GM23338 (cell line): ENCODE measurements at regions not wholly inside any gene's neighbourhood (a gene's known extent, or its start where the extent isn't known, plus 50 kb on each side); places are given as distances from the start of the nearest gene placed in this dataset.

ENCODE experiments used
- ATAC-seq: fragments of 200-7000 bp; cut with Tn5 transposase; 3 replicates; pipeline ENCODE4 v1.9.1; 2020
- DNase-seq: peaks from one replicate; pipeline ENCODE4 v3.0.0-alpha.2; 2015; ENCODE audit warnings: low spot score
- H2AFZ ChIP-seq: fragments of 200-600 bp; sonication (generic); 2 replicates; pipeline ENCODE4 v1.8.0; 2016; ENCODE audit warnings: antibody characterized with exemption, mild to moderate bottlenecking, moderate library complexity
- H3F3A ChIP-seq: fragments of 200-600 bp; sonication (generic); replicated peaks from 2 replicates; pipeline ENCODE4 v1.8.0; 2017; ENCODE audit warnings: antibody characterized with exemption, mixed run types, low read depth
- H3K27ac ChIP-seq: fragments of 200-600 bp; sonication (generic); 2 replicates; pipeline ENCODE4 v1.6.1; 2016; ENCODE audit warnings: low read depth
- H3K27me3 ChIP-seq: fragments of 200-600 bp; sonication (generic); 2 replicates; pipeline ENCODE4 v1.8.0; 2016; ENCODE audit warnings: mild to moderate bottlenecking, mixed run types, moderate library complexity; ENCODE audit not compliant: insufficient read depth
- H3K36me3 ChIP-seq: fragments of 200-600 bp; sonication (generic); 2 replicates; pipeline ENCODE4 v1.8.0; 2016; ENCODE audit warnings: mild to moderate bottlenecking; ENCODE audit not compliant: insufficient read depth
- H3K4me1 ChIP-seq: fragments of 200-600 bp; sonication (generic); 2 replicates; pipeline ENCODE4 v1.8.0; 2016; ENCODE audit warnings: mild to moderate bottlenecking, moderate library complexity; ENCODE audit not compliant: insufficient read depth
- H3K4me2 ChIP-seq: fragments of 200-600 bp; sonication (generic); 2 replicates; pipeline ENCODE4 v1.7.1; 2017; ENCODE audit warnings: mixed run types
- H3K4me3 ChIP-seq: fragments of 200-600 bp; sonication (generic); 2 replicates; pipeline ENCODE4 v1.6.1; 2016; ENCODE audit warnings: mixed run types
- H3K79me2 ChIP-seq: fragments of 200-600 bp; sonication (generic); replicated peaks from 2 replicates; pipeline ENCODE4 v1.8.0; 2017; ENCODE audit warnings: mild to moderate bottlenecking; ENCODE audit not compliant: insufficient read depth
- H3K9me2 ChIP-seq: fragments of 200-600 bp; sonication (generic); 2 replicates; pipeline ENCODE4 v1.8.0; 2017; ENCODE audit not compliant: insufficient read depth
- H4K20me1 ChIP-seq: fragments of 200-600 bp; sonication (generic); replicated peaks from 2 replicates; pipeline ENCODE4 v1.8.0; 2017; ENCODE audit warnings: mild to moderate bottlenecking; ENCODE audit not compliant: insufficient read depth
- H3K27ac Mint-ChIP-seq: 2 replicates; pipeline ENCODE4 v1.8.0; 2020; ENCODE audit warnings: inconsistent platforms, mild to moderate bottlenecking, moderate library complexity, mixed read lengths
- H3K27me3 Mint-ChIP-seq: 3 replicates; pipeline ENCODE4 v1.8.0; 2022; ENCODE audit warnings: low read depth, mild to moderate bottlenecking, moderate library complexity, mixed read lengths, inconsistent platforms; ENCODE audit not compliant: insufficient read depth, poor library complexity
- H3K36me3 Mint-ChIP-seq: 3 replicates; pipeline ENCODE4 v1.8.0; 2021; ENCODE audit warnings: low read depth, mild to moderate bottlenecking, inconsistent platforms, moderate library complexity, mixed read lengths
- H3K4me1 Mint-ChIP-seq: 3 replicates; pipeline ENCODE4 v1.8.0; 2020; ENCODE audit warnings: mild to moderate bottlenecking, inconsistent platforms, mixed read lengths
- H3K4me3 Mint-ChIP-seq: 3 replicates; pipeline ENCODE4 v1.8.0; 2021; ENCODE audit warnings: moderate library complexity, mild to moderate bottlenecking, inconsistent platforms, mixed read lengths
- H3K9me3 Mint-ChIP-seq: 3 replicates; pipeline ENCODE4 v1.8.0; 2020; ENCODE audit warnings: moderate library complexity, mild to moderate bottlenecking, inconsistent platforms, mixed read lengths
- CREB1 ChIP-seq: fragments of 250-450 bp; sonication (Bioruptor Pico); IDR thresholded peaks from 2 replicates; pipeline ENCODE4 v1.5.0; 2020; ENCODE audit warnings: low read depth, mild to moderate bottlenecking, moderate library complexity
- CTCF ChIP-seq, 2 experiments: fragments of 200-600 bp in 1 of 2; sonication (generic) in 1 of 2; conservative IDR thresholded peaks; 2 replicates each; pipeline versions ENCODE4 v1.5.1 to v1.6.1; 2016 to 2017; ENCODE audit warnings: antibody characterized with exemption in 2 of 2, low read depth in 2 of 2, mild to moderate bottlenecking in 2 of 2, moderate library complexity in 1 of 2
- EZH2phosphoT487 ChIP-seq: fragments of 200-600 bp; sonication (generic); IDR thresholded peaks from one replicate; pipeline ENCODE4 v1.8.1; 2018; ENCODE audit warnings: antibody characterized with exemption; ENCODE audit not compliant: unreplicated experiment
- JUNB ChIP-seq: IDR thresholded peaks from one replicate; pipeline ENCODE4 v1.6.1; 2016; ENCODE audit warnings: antibody characterized with exemption; ENCODE audit not compliant: unreplicated experiment
- NANOG ChIP-seq: IDR thresholded peaks from 2 replicates; pipeline ENCODE4 v1.6.1; 2016; ENCODE audit warnings: antibody characterized with exemption, borderline replicate concordance
- POLR2AphosphoS5 ChIP-seq: IDR thresholded peaks from 2 replicates; pipeline ENCODE4 v1.6.1; 2016; ENCODE audit warnings: antibody characterized with exemption, low read depth
- STAT1 ChIP-seq: IDR thresholded peaks from one replicate; pipeline ENCODE4 v1.6.1; 2016; ENCODE audit warnings: antibody characterized with exemption; ENCODE audit not compliant: unreplicated experiment
- ZNF331 ChIP-seq: fragments of 250-450 bp; sonication (Bioruptor Pico); IDR thresholded peaks from 2 replicates; pipeline ENCODE4 v1.5.0; 2020; ENCODE audit warnings: low read depth, mild to moderate bottlenecking, moderate library complexity
- TF ChIP-seq, protein P1 (sequence below): fragments of 250-450 bp; sonication (Bioruptor Pico); IDR thresholded peaks from 2 replicates; pipeline ENCODE4 v1.5.0; 2020; ENCODE audit warnings: mild to moderate bottlenecking, moderate library complexity

- H3K27me3 ChIP-seq: no peaks in the 10 kb centered on the region
- no peaks in the 10 kb centered on the region for H3F3A ChIP-seq
- H3K27ac ChIP-seq: no peak overlapping the region
- no peak overlapping the region for H3K4me3 Mint-ChIP-seq
- H3K9me2 ChIP-seq: no peaks in the 10 kb centered on the region
- no peaks in the 10 kb centered on the region; the same call in 2 of the 3 replicates for H3K9me3 Mint-ChIP-seq
- H3K4me2 ChIP-seq: no peak overlapping the region
- peaks cover 13% of the 10 kb centered on the region for H3K4me1 ChIP-seq
- H3K27ac Mint-ChIP-seq: no peak overlapping the region
- no peak for TF ChIP-seq CTCF (conservative IDR thresholded peaks at IDR 0.05; ENCODE audit: low read depth in 2 of 2)
- no peak for TF ChIP-seq CREB1 (CRISPR knock-in tag)
- TF ChIP-seq ZNF331 (CRISPR knock-in tag): no peak
- TF ChIP-seq EZH2phosphoT487: no peak
- TF ChIP-seq JUNB: no peak
- no peak for TF ChIP-seq POLR2AphosphoS5
- TF ChIP-seq, protein P1, sequence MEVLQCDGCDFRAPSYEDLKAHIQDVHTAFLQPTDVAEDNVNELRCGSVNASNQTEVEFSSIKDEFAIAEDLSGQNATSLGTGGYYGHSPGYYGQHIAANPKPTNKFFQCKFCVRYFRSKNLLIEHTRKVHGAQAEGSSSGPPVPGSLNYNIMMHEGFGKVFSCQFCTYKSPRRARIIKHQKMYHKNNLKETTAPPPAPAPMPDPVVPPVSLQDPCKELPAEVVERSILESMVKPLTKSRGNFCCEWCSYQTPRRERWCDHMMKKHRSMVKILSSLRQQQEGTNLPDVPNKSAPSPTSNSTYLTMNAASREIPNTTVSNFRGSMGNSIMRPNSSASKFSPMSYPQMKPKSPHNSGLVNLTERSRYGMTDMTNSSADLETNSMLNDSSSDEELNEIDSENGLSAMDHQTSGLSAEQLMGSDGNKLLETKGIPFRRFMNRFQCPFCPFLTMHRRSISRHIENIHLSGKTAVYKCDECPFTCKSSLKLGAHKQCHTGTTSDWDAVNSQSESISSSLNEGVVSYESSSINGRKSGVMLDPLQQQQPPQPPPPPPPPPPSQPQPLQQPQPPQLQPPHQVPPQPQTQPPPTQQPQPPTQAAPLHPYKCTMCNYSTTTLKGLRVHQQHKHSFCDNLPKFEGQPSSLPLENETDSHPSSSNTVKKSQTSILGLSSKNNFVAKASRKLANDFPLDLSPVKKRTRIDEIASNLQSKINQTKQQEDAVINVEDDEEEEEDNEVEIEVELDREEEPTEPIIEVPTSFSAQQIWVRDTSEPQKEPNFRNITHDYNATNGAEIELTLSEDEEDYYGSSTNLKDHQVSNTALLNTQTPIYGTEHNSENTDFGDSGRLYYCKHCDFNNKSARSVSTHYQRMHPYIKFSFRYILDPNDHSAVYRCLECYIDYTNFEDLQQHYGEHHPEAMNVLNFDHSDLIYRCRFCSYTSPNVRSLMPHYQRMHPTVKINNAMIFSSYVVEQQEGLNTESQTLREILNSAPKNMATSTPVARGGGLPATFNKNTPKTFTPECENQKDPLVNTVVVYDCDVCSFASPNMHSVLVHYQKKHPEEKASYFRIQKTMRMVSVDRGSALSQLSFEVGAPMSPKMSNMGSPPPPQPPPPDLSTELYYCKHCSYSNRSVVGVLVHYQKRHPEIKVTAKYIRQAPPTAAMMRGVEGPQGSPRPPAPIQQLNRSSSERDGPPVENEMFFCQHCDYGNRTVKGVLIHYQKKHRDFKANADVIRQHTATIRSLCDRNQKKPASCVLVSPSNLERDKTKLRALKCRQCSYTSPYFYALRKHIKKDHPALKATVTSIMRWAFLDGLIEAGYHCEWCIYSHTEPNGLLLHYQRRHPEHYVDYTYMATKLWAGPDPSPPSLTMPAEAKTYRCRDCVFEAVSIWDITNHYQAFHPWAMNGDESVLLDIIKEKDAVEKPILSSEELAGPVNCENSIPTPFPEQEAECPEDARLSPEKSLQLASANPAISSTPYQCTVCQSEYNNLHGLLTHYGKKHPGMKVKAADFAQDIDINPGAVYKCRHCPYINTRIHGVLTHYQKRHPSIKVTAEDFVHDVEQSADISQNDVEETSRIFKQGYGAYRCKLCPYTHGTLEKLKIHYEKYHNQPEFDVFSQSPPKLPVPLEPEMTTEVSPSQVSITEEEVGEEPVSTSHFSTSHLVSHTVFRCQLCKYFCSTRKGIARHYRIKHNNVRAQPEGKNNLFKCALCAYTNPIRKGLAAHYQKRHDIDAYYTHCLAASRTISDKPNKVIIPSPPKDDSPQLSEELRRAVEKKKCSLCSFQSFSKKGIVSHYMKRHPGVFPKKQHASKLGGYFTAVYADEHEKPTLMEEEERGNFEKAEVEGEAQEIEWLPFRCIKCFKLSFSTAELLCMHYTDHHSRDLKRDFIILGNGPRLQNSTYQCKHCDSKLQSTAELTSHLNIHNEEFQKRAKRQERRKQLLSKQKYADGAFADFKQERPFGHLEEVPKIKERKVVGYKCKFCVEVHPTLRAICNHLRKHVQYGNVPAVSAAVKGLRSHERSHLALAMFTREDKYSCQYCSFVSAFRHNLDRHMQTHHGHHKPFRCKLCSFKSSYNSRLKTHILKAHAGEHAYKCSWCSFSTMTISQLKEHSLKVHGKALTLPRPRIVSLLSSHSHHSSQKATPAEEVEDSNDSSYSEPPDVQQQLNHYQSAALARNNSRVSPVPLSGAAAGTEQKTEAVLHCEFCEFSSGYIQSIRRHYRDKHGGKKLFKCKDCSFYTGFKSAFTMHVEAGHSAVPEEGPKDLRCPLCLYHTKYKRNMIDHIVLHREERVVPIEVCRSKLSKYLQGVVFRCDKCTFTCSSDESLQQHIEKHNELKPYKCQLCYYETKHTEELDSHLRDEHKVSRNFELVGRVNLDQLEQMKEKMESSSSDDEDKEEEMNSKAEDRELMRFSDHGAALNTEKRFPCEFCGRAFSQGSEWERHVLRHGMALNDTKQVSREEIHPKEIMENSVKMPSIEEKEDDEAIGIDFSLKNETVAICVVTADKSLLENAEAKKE: no peak
- TF ChIP-seq STAT1: no peak
- TF ChIP-seq NANOG: no peak
- H3K4me1 Mint-ChIP-seq: peaks cover 19% of the 10 kb centered on the region
- no peaks in the 10 kb centered on the region for H3K79me2 ChIP-seq
- H3K4me3 ChIP-seq: no peak overlapping the region
- no peaks in the 10 kb centered on the region for H4K20me1 ChIP-seq
- ATAC-seq (no peak), DNase-seq (no peak)
- H2AFZ ChIP-seq: no peak overlapping the region
- peaks cover 13% of the 10 kb centered on the region; the same call in 2 of the 3 replicates for H3K36me3 Mint-ChIP-seq
- no peaks in the 10 kb centered on the region for H3K36me3 ChIP-seq
- no peaks in the 10 kb centered on the region for H3K27me3 Mint-ChIP-seq
These were observed 450.8 kb upstream of the NAALADL2 start for GRCh38 chr3:174408310-174408709.
